ENCODE measurements at regions not wholly inside any gene's neighbourhood (a gene's known extent, or its start where the extent isn't known, plus 50 kb on each side); places are given as distances from the start of the nearest gene placed in this dataset.

- DNase-seq (ENCODE audit: low spot score), result no peak
- in situ Hi-C loops (cut with HindIII; ENCODE audit: low sequenced_read_pairs), result no loop called here
Observed at GRCh38 chr13:22176968-22177520, 506.2 kb downstream of the FGF9 start.

DNA sequence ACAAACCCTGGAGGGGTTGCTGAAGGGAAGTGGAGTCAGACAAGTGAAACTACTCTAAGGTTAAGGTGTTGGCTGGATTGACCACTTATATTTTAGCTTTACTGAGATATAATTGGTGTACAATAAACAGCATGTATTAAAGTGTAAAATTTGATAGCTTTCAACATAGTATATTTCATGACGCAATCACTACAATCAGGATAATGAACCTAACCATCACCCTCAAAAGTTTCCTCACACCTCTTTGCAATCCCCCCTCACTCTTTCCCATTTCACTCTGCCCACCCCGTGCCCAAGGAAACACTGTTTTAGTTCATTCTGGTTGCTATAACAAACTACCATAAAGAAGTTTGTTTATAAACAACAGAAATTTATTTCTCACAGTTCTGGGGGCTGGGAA, 508.0 kb downstream of the FGF9 start:
- in situ Hi-C loops (cut with HindIII; ENCODE audit: low sequenced_read_pairs), result no loop called here
- DNase-seq (ENCODE audit: low spot score), result no peak

- no peak for DNase-seq (ENCODE audit: low spot score)
- in situ Hi-C loops (cut with HindIII; ENCODE audit: low sequenced_read_pairs), result no loop called here
Observed at GRCh38 chr13:22187329-22187728, 516.5 kb downstream of the FGF9 start.

DNA sequence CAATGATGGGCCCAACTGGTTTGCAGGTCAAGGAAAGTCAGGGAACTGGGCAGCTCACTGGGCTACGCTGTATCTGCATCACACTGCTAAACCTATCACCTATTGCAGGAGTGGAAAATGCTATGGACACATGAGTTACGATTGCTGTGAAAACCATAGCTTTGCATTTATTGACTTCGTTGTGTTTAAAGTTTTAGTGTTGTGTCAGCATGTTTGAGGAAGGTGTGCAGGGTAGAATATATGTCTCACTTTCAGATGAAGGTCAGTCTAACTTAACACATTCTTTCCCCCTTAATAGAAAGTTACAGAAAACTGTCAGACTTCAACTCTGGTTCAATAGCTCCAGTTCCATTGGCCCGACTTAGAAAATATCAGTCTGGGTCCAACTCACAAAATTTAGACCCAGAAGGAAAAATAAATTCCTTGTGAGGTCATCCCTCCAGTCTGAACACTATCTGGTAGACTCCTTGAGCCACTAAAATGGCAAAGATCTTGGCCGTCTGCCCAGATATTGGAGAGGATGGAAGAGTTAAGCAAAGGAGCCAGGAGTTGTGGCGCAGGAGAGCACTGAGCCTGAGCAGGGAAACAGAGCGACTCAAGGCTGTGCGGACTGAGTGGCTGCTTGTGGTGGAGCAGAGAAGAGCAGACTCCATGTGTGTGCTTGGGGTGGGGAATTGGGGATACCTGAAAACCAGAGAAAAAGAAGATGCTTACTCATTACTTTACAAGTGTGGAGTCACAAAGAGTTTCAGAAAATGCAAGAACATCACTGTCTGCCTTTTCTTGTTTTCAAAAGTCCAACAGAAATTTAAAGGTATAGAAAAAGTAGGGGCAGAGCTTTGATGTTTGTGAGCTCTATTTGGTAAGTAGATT, 518.5 kb downstream of the FGF9 start:
- no peak for DNase-seq (ENCODE audit: low spot score)
- in situ Hi-C loops (cut with HindIII; ENCODE audit: low sequenced_read_pairs), result no loop called here

DNA sequence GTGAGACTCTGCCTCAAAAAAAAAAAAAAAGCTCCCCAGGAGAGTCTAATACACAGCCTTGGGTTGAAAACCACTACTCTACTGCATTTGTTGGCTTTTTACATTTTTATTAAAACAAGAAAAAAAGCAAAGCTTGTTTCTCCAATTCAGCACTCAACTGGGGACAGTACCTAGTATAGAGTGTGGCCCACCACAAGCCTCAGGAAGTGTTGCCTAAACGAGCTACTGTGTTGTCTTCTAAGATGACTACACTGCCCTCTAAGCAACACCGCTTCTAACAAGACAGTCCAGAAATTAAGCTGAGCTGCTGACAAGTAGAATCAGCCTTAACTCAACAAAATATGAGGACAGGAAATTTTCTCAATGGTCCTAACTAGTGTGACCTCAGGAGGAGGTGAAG, 522.2 kb downstream of the FGF9 start:
- no peak for DNase-seq (ENCODE audit: low spot score)
- in situ Hi-C loops (cut with HindIII; ENCODE audit: low sequenced_read_pairs), result no loop called here

GRCh38 chr13:22194106-22194805, 523.4 kb downstream of the FGF9 start:
- in situ Hi-C loops (cut with HindIII; ENCODE audit: low sequenced_read_pairs), result no loop called here
- peak; percentile 92 for DNase-seq (ENCODE audit: low spot score)

DNA sequence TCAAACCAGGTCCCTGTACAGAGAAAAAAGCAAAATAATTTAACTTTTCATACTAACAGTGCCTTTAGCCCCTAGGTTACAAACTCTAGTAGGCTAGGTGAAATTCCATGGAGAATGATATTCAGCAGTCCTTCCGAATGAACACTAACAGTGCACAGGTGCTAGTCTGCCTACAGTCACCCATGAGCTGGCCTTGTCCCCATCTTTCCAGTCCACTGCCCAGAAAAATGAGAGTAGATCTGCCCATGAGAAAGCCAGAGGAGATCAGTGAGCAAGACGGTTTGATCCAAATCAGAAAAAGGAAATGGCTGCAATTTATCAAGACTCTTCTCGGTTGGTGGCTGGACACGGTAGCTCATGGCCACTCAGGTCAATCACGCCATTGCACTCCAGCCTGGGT, 524.9 kb downstream of the FGF9 start:
- DNase-seq (ENCODE audit: low spot score), result peak; percentile 73
- in situ Hi-C loops (cut with HindIII; ENCODE audit: low sequenced_read_pairs), result no loop called here

GRCh38 chr13:22196777-22197176, 525.9 kb downstream of the FGF9 start:
- in situ Hi-C loops (cut with HindIII; ENCODE audit: low sequenced_read_pairs), result no loop called here
- DNase-seq (ENCODE audit: low spot score), result no peak

DNA sequence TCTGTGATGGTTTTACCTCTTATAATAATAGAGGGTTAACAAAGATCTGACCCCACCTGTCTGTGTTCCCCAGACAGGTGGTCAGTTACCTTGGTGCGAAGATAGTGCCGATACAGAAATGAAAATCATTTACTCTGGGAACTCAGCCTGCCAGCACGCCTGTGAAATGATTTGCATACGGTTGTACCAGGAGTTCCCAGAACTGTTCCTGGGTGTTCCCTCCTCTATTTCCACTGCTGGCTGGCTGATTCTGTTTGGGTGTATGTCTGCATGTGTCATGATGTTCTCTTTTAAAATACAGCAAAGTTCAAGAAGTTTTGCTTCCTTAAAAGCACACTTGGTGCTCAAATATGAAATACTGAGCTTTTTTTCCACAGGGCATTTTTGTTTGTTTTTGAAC, 527.1 kb downstream of the FGF9 start:
- in situ Hi-C loops (cut with HindIII; ENCODE audit: low sequenced_read_pairs), result no loop called here
- DNase-seq (ENCODE audit: low spot score), result peak; percentile 37

GRCh38 chr13:22198641-22199217, 527.9 kb downstream of the FGF9 start:
- DNase-seq (ENCODE audit: low spot score), result peak; percentile 66
- in situ Hi-C loops (cut with HindIII; ENCODE audit: low sequenced_read_pairs), result no loop called here

- no peak for DNase-seq (ENCODE audit: low spot score)
- in situ Hi-C loops (cut with HindIII; ENCODE audit: low sequenced_read_pairs), result no loop called here
Observed at GRCh38 chr13:22200440-22200839, 529.6 kb downstream of the FGF9 start.

GRCh38 chr13:22201375-22201925, 530.6 kb downstream of the FGF9 start:
- no peak for DNase-seq (ENCODE audit: low spot score)
- in situ Hi-C loops (cut with HindIII; ENCODE audit: low sequenced_read_pairs), result no loop called here

- DNase-seq (ENCODE audit: low spot score), result no peak
- in situ Hi-C loops (cut with HindIII; ENCODE audit: low sequenced_read_pairs), result no loop called here
Observed at GRCh38 chr13:22210134-22210930, 539.5 kb downstream of the FGF9 start.

GRCh38 chr13:22211876-22212275, 541.0 kb downstream of the FGF9 start:
- in situ Hi-C loops (cut with HindIII; ENCODE audit: low sequenced_read_pairs), result no loop called here
- no peak for DNase-seq (ENCODE audit: low spot score)

GRCh38 chr13:22212576-22212975, 541.7 kb downstream of the FGF9 start:
- in situ Hi-C loops (cut with HindIII; ENCODE audit: low sequenced_read_pairs), result no loop called here
- no peak for DNase-seq (ENCODE audit: low spot score)

GRCh38 chr13:22214184-22214583, 543.3 kb downstream of the FGF9 start:
- no peak for DNase-seq (ENCODE audit: low spot score)
- in situ Hi-C loops (cut with HindIII; ENCODE audit: low sequenced_read_pairs), result no loop called here

- in situ Hi-C loops (cut with HindIII; ENCODE audit: low sequenced_read_pairs), result no loop called here
- DNase-seq (ENCODE audit: low spot score), result peak; percentile 39
Observed at GRCh38 chr13:22218797-22219196, 547.9 kb downstream of the FGF9 start.

GRCh38 chr13:22219709-22220108, 548.8 kb downstream of the FGF9 start:
- no peak for DNase-seq (ENCODE audit: low spot score)
- in situ Hi-C loops (cut with HindIII; ENCODE audit: low sequenced_read_pairs), result no loop called here

All from G401 (cell line).